ENCODE measurements at regions not wholly inside any gene's neighbourhood (a gene's known extent, or its start where the extent isn't known, plus 50 kb on each side); places are given as distances from the start of the nearest gene placed in this dataset.

- TF ChIP-seq CTCF (IDR thresholded peaks at IDR 0.05) (no peak), EZH2 (IDR thresholded peaks at IDR 0.05) (no peak), EZH2phosphoT487 (IDR thresholded peaks at IDR 0.05) (no peak)
Observed at GRCh38 chr7:121621937-121622336, 225.8 kb upstream of the FAM3C start.

Data from neural progenitor cell (in vitro differentiated cells).